GM12878 (cell line): ENCODE measurements at regions not wholly inside any gene's neighbourhood (a gene's known extent, or its start where the extent isn't known, plus 50 kb on each side); places are given as distances from the start of the nearest gene placed in this dataset.

Experiments used
- ATAC-seq: fragments of 200-7000 bp; cut with Tn5 transposase; 3 replicates; pipeline ENCODE4 v1.9.1; 2020; ENCODE audit warnings: mild to moderate bottlenecking, moderate library complexity
- BruUV-seq: library from RNA; stranded (reverse); fragments of 400-500 nt; replicated peaks from 2 replicates; lab custom pipeline; 2021; lab: Mats Ljungman, UMichigan
- CTCF ChIA-PET: fragments of 300-600 bp; sonication (Branson Sonifier 250); formaldehyde crosslinking; extraction: SDS; loops from one replicate; lab custom pipeline; 2021; ENCODE audit warnings: inconsistent platforms; lab: Yijun Ruan, JAX
- POLR2A ChIA-PET: fragments of 350-600 bp; formaldehyde crosslinking; extraction: SDS; loops from one replicate; lab custom pipeline; 2021; ENCODE audit warnings: inconsistent platforms; lab: Charles Lee
- RAD21 ChIA-PET: fragments of 300-600 bp; sonication (Branson Sonifier 250); formaldehyde crosslinking; loops from one replicate; lab custom pipeline; 2023; ENCODE audit warnings: antibody characterized with exemption; ENCODE audit not compliant: unreplicated experiment; lab: Charles Lee
- SMC1A ChIA-PET: fragments of 300-600 bp; sonication (Branson Sonifier 250); formaldehyde crosslinking; loops from one replicate; lab custom pipeline; 2023; ENCODE audit not compliant: unreplicated experiment, uncharacterized antibody; lab: Charles Lee
- DNase-seq: peaks from one replicate; pipeline ENCODE4 v3.0.0-alpha.2; 2011; ENCODE audit warnings: low read depth, low spot score
- FAIRE-seq: peaks from 3 replicates; lab custom pipeline; 2011; peaks lifted over from hg19 to GRCh38; lab: Jason Lieb, UNC
- H2AFZ ChIP-seq: 2 replicates; pipeline ENCODE4 v1.6.0; 2011; ENCODE audit warnings: low read depth, low read length, control low read depth; ENCODE audit not compliant: control insufficient read depth
- H3K27ac ChIP-seq: 2 replicates; pipeline ENCODE4 v1.5.1; 2011; ENCODE audit warnings: control low read depth; ENCODE audit not compliant: control insufficient read depth, insufficient read depth
- H3K27me3 ChIP-seq, 2 experiments: replicated peaks in 1 of 2; 2 replicates each; pipeline versions ENCODE4 v1.6.0 to v1.6.1; 2011; ENCODE audit warnings: low read length in 1 of 2; ENCODE audit not compliant: control insufficient read depth in 2 of 2, insufficient read depth in 2 of 2
- H3K36me3 ChIP-seq, 2 experiments: 2 replicates each; pipeline ENCODE4 v1.5.1; 2011; ENCODE audit warnings: low read length in 1 of 2; ENCODE audit not compliant: control insufficient read depth in 2 of 2, insufficient read depth in 2 of 2
- H3K4me1 ChIP-seq: 2 replicates; pipeline ENCODE4 v1.6.1; 2011; ENCODE audit warnings: mild to moderate bottlenecking, low read length, moderate library complexity, mixed read lengths; ENCODE audit not compliant: control insufficient read depth, insufficient read depth
- H3K4me2 ChIP-seq: 2 replicates; pipeline ENCODE4 v1.6.0; 2011; ENCODE audit warnings: control low read depth; ENCODE audit not compliant: control insufficient read depth, insufficient read depth
- H3K4me3 ChIP-seq: fragments of 200-600 bp; sonication (generic); 2 replicates; pipeline ENCODE4 v1.5.1; 2016
- H3K79me2 ChIP-seq: 2 replicates; pipeline ENCODE4 v1.6.0; 2011; ENCODE audit warnings: low read length; ENCODE audit not compliant: control insufficient read depth, insufficient read depth
- H3K9ac ChIP-seq: 2 replicates; pipeline ENCODE4 v1.8.0; 2011; ENCODE audit warnings: low read length, control low read depth, mixed read lengths; ENCODE audit not compliant: control insufficient read depth, insufficient read depth
- H3K9me3 ChIP-seq: replicated peaks from 3 replicates; pipeline ENCODE4 v1.5.1; 2011; ENCODE audit warnings: mild to moderate bottlenecking, low read length; ENCODE audit not compliant: control insufficient read depth, insufficient read depth
- H4K20me1 ChIP-seq: 2 replicates; pipeline ENCODE4 v1.6.0; 2011; ENCODE audit not compliant: control insufficient read depth, insufficient read depth
- CHD4 ChIP-seq: fragments of 200-600 bp; sonication (generic); IDR thresholded peaks from 2 replicates; pipeline ENCODE4 v1.6.1; 2016; ENCODE audit warnings: mild to moderate bottlenecking
- ETV6 ChIP-seq, 2 experiments: fragments of 450-650 bp in 1 of 2; IDR thresholded peaks in 1 of 2; conservative IDR thresholded peaks in 1 of 2; 2 replicates each; pipeline ENCODE4 v1.6.1; 2014; ENCODE audit warnings: antibody characterized with exemption in 1 of 2, borderline replicate concordance in 1 of 2, low read depth in 1 of 2, mild to moderate bottlenecking in 1 of 2, moderate library complexity in 1 of 2
- HDAC2 ChIP-seq: fragments of 200-600 bp; sonication (generic); IDR thresholded peaks from 2 replicates; pipeline ENCODE4 v1.6.1; 2017
- MAX ChIP-seq: IDR thresholded peaks from 2 replicates; pipeline ENCODE4 v1.6.1; 2012; ENCODE audit warnings: low read depth, low read length, improper control_type of control experiment
- MYB ChIP-seq: fragments of 150-350 bp; IDR thresholded peaks from 2 replicates; pipeline ENCODE4 v1.6.1; 2014; ENCODE audit warnings: mild to moderate bottlenecking, low read depth, low read length, borderline replicate concordance
- NR2F1 ChIP-seq: fragments of 450-650 bp; conservative IDR thresholded peaks from 2 replicates; pipeline ENCODE4 v1.6.1; 2017; ENCODE audit warnings: mild to moderate bottlenecking
- POLR2A ChIP-seq: IDR thresholded peaks from 2 replicates; pipeline ENCODE4 v1.6.1; 2011; ENCODE audit warnings: low read depth, mild to moderate bottlenecking, low read length
- RBBP5 ChIP-seq: fragments of 200-600 bp; sonication (generic); conservative IDR thresholded peaks from 2 replicates; pipeline ENCODE4 v1.6.1; 2016
- SIN3A ChIP-seq: IDR thresholded peaks from 2 replicates; pipeline ENCODE4 v1.6.1; 2012; ENCODE audit warnings: low read depth, low read length, improper control_type of control experiment
- SIX5 ChIP-seq: IDR thresholded peaks from 2 replicates; pipeline ENCODE4 v1.6.1; 2011; ENCODE audit warnings: mild to moderate bottlenecking, low read depth, low read length, moderate library complexity; ENCODE audit not compliant: severe bottlenecking
- YBX1 ChIP-seq: fragments of 450-650 bp; IDR thresholded peaks from 2 replicates; pipeline ENCODE4 v1.6.1; 2016; ENCODE audit warnings: antibody characterized with exemption
- YY1 ChIP-seq: IDR thresholded peaks from 2 replicates; pipeline ENCODE4 v1.6.1; 2011; ENCODE audit warnings: low read depth, mild to moderate bottlenecking, low read length
- ZZZ3 ChIP-seq: IDR thresholded peaks from 2 replicates; pipeline ENCODE4 v1.6.1; 2011; ENCODE audit warnings: low read depth; ENCODE audit not compliant: control insufficient read depth, insufficient read length
- WGBS: methylation state at CpG from one replicate; pipeline ENCODE4 v1.1.6; 2016; ENCODE audit warnings: low lambda C conversion rate; ENCODE audit not compliant: insufficient replicate concordance, insufficient coverage; ENCODE audit errors: missing lambda C conversion rate; 5-methylcytosine and 5-hydroxymethylcytosine counted together
- in situ Hi-C: fragments of 300-500 bp; cut with MboI; formaldehyde crosslinking; loops from 9 replicates; pipeline ENCODE4 v1.14.3; 2018; ENCODE audit warnings: mixed read lengths
- intact Hi-C: fragments of 100-400 bp; cut with micrococcal nuclease; formaldehyde crosslinking; loops from one replicate; pipeline ENCODE4 v1.14.2; 2022; ENCODE audit not compliant: unreplicated experiment
- TF ChIP-seq, protein P1 (sequence below): fragments of 450-650 bp; formaldehyde crosslinking; IDR thresholded peaks from 2 replicates; pipeline ENCODE4 v1.5.0; 2022; ENCODE audit warnings: mild to moderate bottlenecking, missing genetic modification characterization
- TF ChIP-seq, protein P2 (sequence below): fragments of 450-650 bp; IDR thresholded peaks from 2 replicates; pipeline ENCODE4 v1.6.1; 2016; ENCODE audit warnings: mild to moderate bottlenecking

- Histone ChIP-seq H3K27me3 (no peaks in the 10 kb centered on the region), H3K79me2 (no peaks in the 10 kb centered on the region), H4K20me1 (no peaks in the 10 kb centered on the region), H3K4me1 (no peaks in the 10 kb centered on the region), H3K4me3 (no peak overlapping the region), H2AFZ (no peak overlapping the region), H3K4me2 (no peak overlapping the region), H3K9me3 (no peaks in the 10 kb centered on the region), H3K9ac (no peak overlapping the region), H3K27ac (no peak overlapping the region), H3K36me3 (no peaks in the 10 kb centered on the region)
- ChIA-PET CTCF (interaction anchor here (0.9 kb wide), 1 partner anchor 11 kb away, joined by 5 read pairs; no protein-coding TSS in a partner anchor), RAD21 (interaction anchor here (0.8 kb wide), 1 partner anchor 10 kb away, joined by 3 read pairs; no protein-coding TSS in a partner anchor), POLR2A (no interaction called here), SMC1A (no interaction called here)
- intact Hi-C loops (no loop called here), in situ Hi-C loops (no loop called here)
- WGBS = 13% methylated on average over 2 of the region's 2 CpGs
- BruUV-seq = no TSS peak
- FAIRE-seq (no peak), DNase-seq (no peak), ATAC-seq (no peak)
- TF ChIP-seq POLR2A = no peak
- TF ChIP-seq YY1 = no peak
- no peak for TF ChIP-seq MAX
- TF ChIP-seq HDAC2 = no peak
- TF ChIP-seq ZZZ3 = no peak
- TF ChIP-seq NR2F1 = no peak
These were observed 245.2 kb downstream of the RAB28 start for GRCh38 chr4:13238936-13239335.

DNA sequence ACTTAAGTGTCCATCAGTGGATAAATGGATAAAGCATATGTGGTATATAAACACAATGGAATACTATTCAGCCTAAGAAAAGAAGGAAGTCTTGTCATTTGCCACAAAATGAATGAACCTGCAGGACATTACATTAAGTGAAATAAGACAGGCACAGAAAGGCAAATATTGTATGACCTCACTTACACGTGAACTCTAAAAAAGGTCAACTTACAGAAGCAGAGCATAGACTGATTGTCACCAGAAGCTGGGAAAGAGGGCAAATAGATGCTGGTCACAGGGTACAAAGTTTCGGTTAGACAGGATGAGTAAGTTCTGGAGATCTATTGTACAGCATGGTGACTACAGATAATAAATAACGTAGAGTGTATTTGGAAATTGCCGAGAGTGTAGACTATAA is 247.7 kb downstream of the RAB28 start:
- no peak overlapping the region for H3K4me3 ChIP-seq
- ATAC-seq (no peak), DNase-seq (no peak), FAIRE-seq (no peak)
- no peaks in the 10 kb centered on the region for H4K20me1 ChIP-seq
- in situ Hi-C loops (no loop called here), intact Hi-C loops (no loop called here)
- no peak overlapping the region for H2AFZ ChIP-seq
- ChIA-PET CTCF (no interaction called here), POLR2A (no interaction called here), SMC1A (no interaction called here), RAD21 (no interaction called here)
- WGBS = 64% methylated on average over 4 of the region's 4 CpGs
- H3K27ac ChIP-seq = no peak overlapping the region
- no peaks in the 10 kb centered on the region for H3K36me3 ChIP-seq
- no TSS peak for BruUV-seq
- no peak overlapping the region for H3K9ac ChIP-seq
- H3K79me2 ChIP-seq = no peaks in the 10 kb centered on the region
- TF ChIP-seq SIN3A (no peak), MYB (no peak), YBX1 (no peak), ZZZ3 (no peak), SIX5 (no peak), CHD4 (no peak), RBBP5 (no peak), ETV6 (conservative IDR thresholded peaks at IDR 0.05 in 1 of 2, IDR thresholded peaks at IDR 0.05 in 1 of 2; ENCODE audit: borderline replicate concordance in 1 of 2, low read depth in 1 of 2) (no peak)
- TF ChIP-seq, protein P1, sequence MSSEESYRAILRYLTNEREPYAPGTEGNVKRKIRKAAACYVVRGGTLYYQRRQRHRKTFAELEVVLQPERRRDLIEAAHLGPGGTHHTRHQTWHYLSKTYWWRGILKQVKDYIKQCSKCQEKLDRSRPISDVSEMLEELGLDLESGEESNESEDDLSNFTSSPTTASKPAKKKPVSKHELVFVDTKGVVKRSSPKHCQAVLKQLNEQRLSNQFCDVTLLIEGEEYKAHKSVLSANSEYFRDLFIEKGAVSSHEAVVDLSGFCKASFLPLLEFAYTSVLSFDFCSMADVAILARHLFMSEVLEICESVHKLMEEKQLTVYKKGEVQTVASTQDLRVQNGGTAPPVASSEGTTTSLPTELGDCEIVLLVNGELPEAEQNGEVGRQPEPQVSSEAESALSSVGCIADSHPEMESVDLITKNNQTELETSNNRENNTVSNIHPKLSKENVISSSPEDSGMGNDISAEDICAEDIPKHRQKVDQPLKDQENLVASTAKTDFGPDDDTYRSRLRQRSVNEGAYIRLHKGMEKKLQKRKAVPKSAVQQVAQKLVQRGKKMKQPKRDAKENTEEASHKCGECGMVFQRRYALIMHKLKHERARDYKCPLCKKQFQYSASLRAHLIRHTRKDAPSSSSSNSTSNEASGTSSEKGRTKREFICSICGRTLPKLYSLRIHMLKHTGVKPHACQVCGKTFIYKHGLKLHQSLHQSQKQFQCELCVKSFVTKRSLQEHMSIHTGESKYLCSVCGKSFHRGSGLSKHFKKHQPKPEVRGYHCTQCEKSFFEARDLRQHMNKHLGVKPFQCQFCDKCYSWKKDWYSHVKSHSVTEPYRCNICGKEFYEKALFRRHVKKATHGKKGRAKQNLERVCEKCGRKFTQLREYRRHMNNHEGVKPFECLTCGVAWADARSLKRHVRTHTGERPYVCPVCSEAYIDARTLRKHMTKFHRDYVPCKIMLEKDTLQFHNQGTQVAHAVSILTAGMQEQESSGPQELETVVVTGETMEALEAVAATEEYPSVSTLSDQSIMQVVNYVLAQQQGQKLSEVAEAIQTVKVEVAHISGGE = no peak
- TF ChIP-seq, protein P2, sequence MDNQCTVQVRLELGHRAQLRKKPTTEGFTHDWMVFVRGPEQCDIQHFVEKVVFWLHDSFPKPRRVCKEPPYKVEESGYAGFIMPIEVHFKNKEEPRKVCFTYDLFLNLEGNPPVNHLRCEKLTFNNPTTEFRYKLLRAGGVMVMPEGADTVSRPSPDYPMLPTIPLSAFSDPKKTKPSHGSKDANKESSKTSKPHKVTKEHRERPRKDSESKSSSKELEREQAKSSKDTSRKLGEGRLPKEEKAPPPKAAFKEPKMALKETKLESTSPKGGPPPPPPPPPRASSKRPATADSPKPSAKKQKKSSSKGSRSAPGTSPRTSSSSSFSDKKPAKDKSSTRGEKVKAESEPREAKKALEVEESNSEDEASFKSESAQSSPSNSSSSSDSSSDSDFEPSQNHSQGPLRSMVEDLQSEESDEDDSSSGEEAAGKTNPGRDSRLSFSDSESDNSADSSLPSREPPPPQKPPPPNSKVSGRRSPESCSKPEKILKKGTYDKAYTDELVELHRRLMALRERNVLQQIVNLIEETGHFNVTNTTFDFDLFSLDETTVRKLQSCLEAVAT = no peak
- TF ChIP-seq, all 136 proteins: peak for 0
- no peaks in the 10 kb centered on the region for H3K4me1 ChIP-seq
- no peaks in the 10 kb centered on the region for H3K27me3 ChIP-seq
- H3K4me2 ChIP-seq = no peak overlapping the region
- H3K9me3 ChIP-seq = no peaks in the 10 kb centered on the region; the same call in 2 of the 3 replicates
